ENCODE measurements at regions not wholly inside any gene's neighbourhood (a gene's known extent, or its start where the extent isn't known, plus 50 kb on each side); places are given as distances from the start of the nearest gene placed in this dataset.

- no peak for DNase-seq (ENCODE audit: low spot score)
Observed at GRCh38 chr21:33155422-33155821, 74.3 kb upstream of the IFNAR2 start.

- no peak for DNase-seq (ENCODE audit: low spot score)
Observed at GRCh38 chr21:33157303-33157702, 72.4 kb upstream of the IFNAR2 start.

DNA sequence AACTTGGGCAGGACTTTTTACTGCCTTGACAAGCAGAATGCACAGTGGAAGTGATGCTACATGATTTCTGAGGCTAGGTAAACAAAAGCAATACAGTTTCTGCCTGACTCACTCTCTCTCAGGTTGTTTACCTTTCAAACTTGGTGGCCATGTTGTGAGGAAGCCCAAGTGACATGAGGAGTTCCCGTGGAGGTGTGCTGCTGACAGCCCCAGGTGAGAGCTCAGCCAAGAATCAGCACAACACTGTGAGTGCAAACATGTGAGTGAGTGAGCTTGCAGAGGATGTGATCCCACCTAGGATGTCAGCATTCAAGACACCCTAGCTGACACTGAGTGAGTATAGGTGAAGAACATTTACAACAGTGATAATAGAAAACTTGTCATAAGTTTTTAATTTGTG is 71.1 kb upstream of the IFNAR2 start:
- no peak for DNase-seq (ENCODE audit: low spot score)

GRCh38 chr21:33162436-33162951 is 67.2 kb upstream of the IFNAR2 start:
- DNase-seq (ENCODE audit: low spot score), result no peak

DNA sequence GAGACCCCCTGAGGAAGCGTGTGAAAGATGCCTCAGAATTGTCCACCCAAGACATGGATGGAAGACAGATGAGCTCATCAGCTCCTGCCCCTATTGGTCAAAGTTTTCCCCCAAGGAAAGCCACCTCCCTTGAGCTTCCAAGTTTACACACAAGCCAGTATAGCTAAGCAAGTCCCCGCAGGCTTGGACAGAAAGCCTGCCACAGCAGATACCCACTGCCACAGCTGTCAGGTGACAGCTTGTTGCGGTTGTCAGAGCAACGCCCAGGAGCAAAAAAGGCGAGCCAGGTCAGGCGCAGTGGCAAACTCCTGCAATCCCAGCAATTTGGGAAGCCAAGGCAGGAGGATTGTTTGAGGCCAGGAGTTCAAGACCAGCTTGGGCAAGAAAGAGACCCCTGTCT is 60.9 kb upstream of the IFNAR2 start:
- no peak for DNase-seq (ENCODE audit: low spot score)

DNA sequence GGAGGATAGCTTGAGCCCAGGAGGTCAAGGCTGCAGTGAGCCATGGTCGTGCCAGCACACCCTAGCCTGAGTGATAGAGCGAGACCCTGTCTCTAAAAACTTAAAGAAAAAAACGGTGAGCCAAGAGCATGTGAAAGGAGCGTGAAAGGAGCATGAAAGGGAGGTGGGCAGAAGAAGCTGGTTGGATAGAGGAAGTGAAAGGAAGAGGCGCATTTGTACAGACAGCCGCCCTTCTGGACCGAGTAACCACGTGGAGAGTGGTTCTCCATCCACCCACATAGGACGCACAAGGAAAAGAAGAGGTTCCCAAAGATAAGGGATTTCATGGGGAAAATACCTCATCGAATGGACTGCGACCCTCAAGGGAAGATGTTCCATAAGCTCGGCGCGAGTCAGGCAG is 60.4 kb upstream of the IFNAR2 start:
- DNase-seq (ENCODE audit: low spot score), result no peak

DNA sequence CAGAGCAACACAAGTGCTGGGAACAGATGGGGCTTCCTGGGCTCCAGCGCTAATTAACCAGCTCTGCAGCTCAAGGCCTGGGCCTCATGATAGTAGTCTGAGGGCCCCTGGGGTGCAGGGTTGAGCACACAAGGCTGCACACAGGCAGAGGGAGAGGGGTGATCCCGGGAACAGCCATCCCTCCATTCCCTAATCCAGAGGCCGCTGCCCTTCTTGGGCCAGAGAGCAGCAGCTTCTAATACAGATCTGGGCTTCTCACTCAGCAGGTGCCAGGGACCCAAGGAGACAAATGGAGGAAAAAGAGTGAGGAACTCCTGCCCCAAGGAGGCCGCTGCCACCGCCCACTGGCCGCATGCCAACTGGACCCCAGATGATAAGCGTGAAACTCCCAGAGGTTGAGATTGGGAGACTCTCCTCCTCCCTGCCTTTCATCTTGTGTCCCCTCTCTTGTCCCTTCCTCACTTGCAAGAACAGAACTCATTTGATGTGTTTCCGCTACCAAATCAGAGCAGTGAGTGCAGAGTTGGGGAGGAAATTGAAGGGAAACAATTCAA is 58.0 kb upstream of the IFNAR2 start:
- DNase-seq (ENCODE audit: low spot score), result no peak

GRCh38 chr21:33174756-33175155 is 55.0 kb upstream of the IFNAR2 start:
- no peak for DNase-seq (ENCODE audit: low spot score)

All from ureter (tissue), 1 donor.